ENCODE measurements at regions not wholly inside any gene's neighbourhood (a gene's known extent, or its start where the extent isn't known, plus 50 kb on each side); places are given as distances from the start of the nearest gene placed in this dataset.

DNA sequence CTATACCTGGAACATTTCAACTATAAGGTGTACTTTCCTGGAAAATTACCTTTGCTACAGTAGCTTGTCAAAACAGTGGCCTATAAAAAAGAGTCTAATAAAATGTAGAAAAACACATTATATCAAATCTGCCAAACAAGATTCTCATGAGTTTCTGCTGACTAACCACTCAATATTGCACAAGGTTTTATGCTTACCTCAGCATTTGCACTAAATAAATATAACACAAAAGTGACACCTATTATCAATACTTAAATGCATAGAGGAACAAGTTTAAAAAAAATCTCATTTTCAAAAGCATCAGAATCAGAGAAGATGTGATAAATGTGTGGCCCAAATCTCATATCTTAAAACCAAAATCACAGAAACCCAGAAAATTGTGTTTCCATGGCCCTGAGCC, 281.4 kb downstream of the RSL24D1 start:
- Histone ChIP-seq H4K20me1 (ENCODE audit: low read depth) (no peaks in the 10 kb centered on the region), H3F3A (ENCODE audit: low read depth) (no peaks in the 10 kb centered on the region), H3K79me2 (ENCODE audit: low read depth) (no peaks in the 10 kb centered on the region), H2AFZ (replicated peaks) (no peak overlapping the region), H3K9me3 (ENCODE audit: low read depth) (peaks cover 58% of the 10 kb centered on the region), H3K27me3 (no peaks in the 10 kb centered on the region), H3K4me1 (no peaks in the 10 kb centered on the region), H3K27ac (no peak overlapping the region), H3K9ac (no peak overlapping the region), H3K36me3 (no peaks in the 10 kb centered on the region), H3K4me3 (no peak overlapping the region), H3K4me2 (no peak overlapping the region)
- TF ChIP-seq, protein P1, sequence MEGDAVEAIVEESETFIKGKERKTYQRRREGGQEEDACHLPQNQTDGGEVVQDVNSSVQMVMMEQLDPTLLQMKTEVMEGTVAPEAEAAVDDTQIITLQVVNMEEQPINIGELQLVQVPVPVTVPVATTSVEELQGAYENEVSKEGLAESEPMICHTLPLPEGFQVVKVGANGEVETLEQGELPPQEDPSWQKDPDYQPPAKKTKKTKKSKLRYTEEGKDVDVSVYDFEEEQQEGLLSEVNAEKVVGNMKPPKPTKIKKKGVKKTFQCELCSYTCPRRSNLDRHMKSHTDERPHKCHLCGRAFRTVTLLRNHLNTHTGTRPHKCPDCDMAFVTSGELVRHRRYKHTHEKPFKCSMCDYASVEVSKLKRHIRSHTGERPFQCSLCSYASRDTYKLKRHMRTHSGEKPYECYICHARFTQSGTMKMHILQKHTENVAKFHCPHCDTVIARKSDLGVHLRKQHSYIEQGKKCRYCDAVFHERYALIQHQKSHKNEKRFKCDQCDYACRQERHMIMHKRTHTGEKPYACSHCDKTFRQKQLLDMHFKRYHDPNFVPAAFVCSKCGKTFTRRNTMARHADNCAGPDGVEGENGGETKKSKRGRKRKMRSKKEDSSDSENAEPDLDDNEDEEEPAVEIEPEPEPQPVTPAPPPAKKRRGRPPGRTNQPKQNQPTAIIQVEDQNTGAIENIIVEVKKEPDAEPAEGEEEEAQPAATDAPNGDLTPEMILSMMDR (IDR thresholded peaks at IDR 0.05): no peak
- no peak for TF ChIP-seq EZH2phosphoT487 (IDR thresholded peaks at IDR 0.05)
- TF ChIP-seq EZH2 (IDR thresholded peaks at IDR 0.05): no peak
- no peak overlapping the region for H3K27ac Mint-ChIP-seq
- H3K36me3 Mint-ChIP-seq: no peaks in the 10 kb centered on the region
- peaks cover 2% of the 10 kb centered on the region for H3K27me3 Mint-ChIP-seq (ENCODE audit: insufficient read depth, low read depth)
- no peaks in the 10 kb centered on the region for H3K4me1 Mint-ChIP-seq
- H3K4me3 Mint-ChIP-seq: no peak overlapping the region
- DNase-seq (ENCODE audit: low spot score): no peak
- H3K9me3 Mint-ChIP-seq: no peaks in the 10 kb centered on the region

DNA sequence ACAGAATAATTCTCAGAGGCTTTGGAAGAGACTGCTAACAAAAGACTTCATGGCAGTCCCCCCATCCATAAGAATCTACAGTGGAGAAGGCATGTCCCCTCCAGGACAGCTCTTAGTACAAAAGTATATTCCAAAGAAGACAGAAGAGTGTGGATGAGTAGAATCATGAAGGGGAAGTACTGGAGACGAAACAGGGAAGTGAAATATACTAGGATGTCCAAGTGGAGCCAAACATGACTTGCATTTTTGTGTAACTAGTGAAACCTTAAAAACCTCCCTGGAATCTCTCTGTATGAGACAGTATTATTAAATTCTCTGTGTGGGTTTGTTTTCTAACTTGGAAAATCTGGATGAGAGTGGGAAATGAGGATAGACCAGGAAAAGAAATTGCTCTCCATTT, 312.4 kb downstream of the RSL24D1 start:
- H3K9me3 Mint-ChIP-seq: peaks cover 9% of the 10 kb centered on the region
- no peak overlapping the region for H3K4me2 ChIP-seq
- no peaks in the 10 kb centered on the region for H3K4me1 Mint-ChIP-seq
- H2AFZ ChIP-seq (replicated peaks): no peak overlapping the region
- no peaks in the 10 kb centered on the region for H3K36me3 ChIP-seq
- TF ChIP-seq EZH2phosphoT487 (IDR thresholded peaks at IDR 0.05) (no peak), EZH2 (IDR thresholded peaks at IDR 0.05) (no peak)
- TF ChIP-seq, protein P1 (IDR thresholded peaks at IDR 0.05): no peak
- no peak overlapping the region for H3K27ac Mint-ChIP-seq
- H3K79me2 ChIP-seq (ENCODE audit: low read depth): no peaks in the 10 kb centered on the region
- no peaks in the 10 kb centered on the region for H4K20me1 ChIP-seq (ENCODE audit: low read depth)
- peaks cover 4% of the 10 kb centered on the region for H3K27me3 Mint-ChIP-seq (ENCODE audit: insufficient read depth, low read depth)
- no peak overlapping the region for H3K4me3 ChIP-seq
- H3K9me3 ChIP-seq (ENCODE audit: low read depth): peaks cover 27% of the 10 kb centered on the region
- no peak overlapping the region for H3K4me3 Mint-ChIP-seq
- no peaks in the 10 kb centered on the region for H3K4me1 ChIP-seq
- H3K9ac ChIP-seq: no peak overlapping the region
- DNase-seq (ENCODE audit: low spot score): no peak
- no peaks in the 10 kb centered on the region for H3F3A ChIP-seq (ENCODE audit: low read depth)
- no peaks in the 10 kb centered on the region for H3K27me3 ChIP-seq
- no peaks in the 10 kb centered on the region for H3K36me3 Mint-ChIP-seq
- no peak overlapping the region for H3K27ac ChIP-seq

DNA sequence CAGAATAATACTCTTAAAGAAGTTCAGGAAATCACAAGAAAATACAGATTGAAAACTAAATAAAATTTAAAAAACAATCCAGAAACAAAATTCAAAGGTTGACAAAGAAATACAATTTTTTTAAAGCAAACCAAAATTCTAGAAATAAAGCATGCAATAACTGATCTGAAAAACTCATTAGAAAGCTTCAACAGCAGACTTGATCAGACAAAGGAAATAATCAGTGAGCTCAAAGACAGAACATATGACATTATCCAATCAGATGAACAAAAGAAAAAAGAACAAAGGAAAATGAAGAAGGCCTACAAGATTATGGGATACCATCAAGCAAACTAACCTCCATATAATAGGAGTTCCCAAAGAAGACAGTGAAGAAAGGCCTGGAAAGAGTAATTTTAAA, 336.8 kb downstream of the RSL24D1 start:
- Histone ChIP-seq H3K79me2 (ENCODE audit: low read depth) (no peaks in the 10 kb centered on the region), H3K27me3 (no peaks in the 10 kb centered on the region), H3K36me3 (no peaks in the 10 kb centered on the region), H3K4me3 (no peak overlapping the region), H3F3A (ENCODE audit: low read depth) (no peaks in the 10 kb centered on the region), H3K4me1 (no peaks in the 10 kb centered on the region), H3K9ac (no peak overlapping the region), H3K9me3 (ENCODE audit: low read depth) (peaks cover 23% of the 10 kb centered on the region), H4K20me1 (ENCODE audit: low read depth) (no peaks in the 10 kb centered on the region), H3K4me2 (no peak overlapping the region), H3K27ac (no peak overlapping the region), H2AFZ (replicated peaks) (no peak overlapping the region)
- Mint-ChIP-seq H3K27ac (no peak overlapping the region), H3K4me1 (no peaks in the 10 kb centered on the region), H3K36me3 (no peaks in the 10 kb centered on the region), H3K4me3 (no peak overlapping the region), H3K27me3 (ENCODE audit: insufficient read depth, low read depth) (no peaks in the 10 kb centered on the region), H3K9me3 (peaks cover 13% of the 10 kb centered on the region)
- DNase-seq (ENCODE audit: low spot score): no peak
- TF ChIP-seq EZH2 (IDR thresholded peaks at IDR 0.05): no peak
- TF ChIP-seq, protein P1 (IDR thresholded peaks at IDR 0.05): no peak
- no peak for TF ChIP-seq EZH2phosphoT487 (IDR thresholded peaks at IDR 0.05)
